SU-DHL-6 (cell line): ENCODE measurements at regions not wholly inside any gene's neighbourhood (a gene's known extent, or its start where the extent isn't known, plus 50 kb on each side); places are given as distances from the start of the nearest gene placed in this dataset.

Experiments used
- H2AFZ ChIP-seq: fragments of 200-600 bp; sonication (generic); 2 replicates; pipeline ENCODE4 v1.6.1; 2014; ENCODE audit warnings: low read depth, mild to moderate bottlenecking, moderate library complexity, mixed read lengths, antibody characterized with exemption, low read length; ENCODE audit not compliant: severe bottlenecking
- H3F3A ChIP-seq: fragments of 200-600 bp; shearing (Covaris generic); 2 replicates; pipeline ENCODE4 v1.6.0; 2016; ENCODE audit warnings: antibody characterized with exemption, mild to moderate bottlenecking; ENCODE audit not compliant: insufficient read depth
- H3K27ac ChIP-seq: fragments of 200-600 bp; sonication (generic); 2 replicates; pipeline ENCODE4 v1.5.1; 2016; ENCODE audit warnings: low read depth, mild to moderate bottlenecking, low read length, moderate library complexity, mixed read lengths
- H3K27me3 ChIP-seq: fragments of 200-600 bp; sonication (generic), shearing (Covaris generic); 2 replicates; pipeline ENCODE4 v1.6.0; 2014; ENCODE audit warnings: mild to moderate bottlenecking, low read length
- H3K36me3 ChIP-seq: fragments of 200-600 bp; sonication (generic); 2 replicates; pipeline ENCODE4 v1.6.1; 2014; ENCODE audit warnings: mild to moderate bottlenecking, low read length, mixed read lengths
- H3K4me2 ChIP-seq: fragments of 300-600, 200-600 bp; shearing (Covaris generic), sonication (generic); 2 replicates; pipeline ENCODE4 v1.6.0; 2014; ENCODE audit warnings: low read length, low read depth, mild to moderate bottlenecking; ENCODE audit not compliant: poor library complexity, severe bottlenecking
- H3K4me3 ChIP-seq: fragments of 200-600 bp; sonication (generic); 2 replicates; pipeline ENCODE4 v1.5.1; 2014; ENCODE audit warnings: antibody characterized with exemption, low read length, mild to moderate bottlenecking, mixed read lengths; ENCODE audit not compliant: insufficient read depth, poor library complexity, severe bottlenecking
- H3K79me2 ChIP-seq: fragments of 200-600 bp; sonication (generic); 2 replicates; pipeline ENCODE4 v1.6.1; 2014; ENCODE audit warnings: mild to moderate bottlenecking, low read length, moderate library complexity; ENCODE audit not compliant: insufficient read depth
- H3K9ac ChIP-seq: fragments of 200-600 bp; sonication (generic); 2 replicates; pipeline ENCODE4 v1.7.0; 2014; ENCODE audit warnings: mild to moderate bottlenecking, low read length
- H3K9me2 ChIP-seq: fragments of 200-600 bp; sonication (generic); replicated peaks from 2 replicates; pipeline ENCODE4 v1.6.1; 2014; ENCODE audit warnings: low read length; ENCODE audit not compliant: insufficient read depth
- H3K9me3 ChIP-seq: fragments of 200-600 bp; sonication (generic); 2 replicates; pipeline ENCODE4 v1.6.1; 2014; ENCODE audit warnings: low read length, mixed read lengths; ENCODE audit not compliant: insufficient read depth
- H4K20me1 ChIP-seq: fragments of 200-600 bp; sonication (generic); 2 replicates; pipeline ENCODE4 v1.6.1; 2014; ENCODE audit warnings: low read depth, mild to moderate bottlenecking, antibody characterized with exemption, low read length, moderate library complexity, mixed read lengths
- CTCF ChIP-seq: fragments of 200-600 bp; sonication (generic); IDR thresholded peaks from one replicate; pipeline ENCODE4 v1.5.1; 2017; ENCODE audit warnings: antibody characterized with exemption, mild to moderate bottlenecking, low read length, moderate library complexity; ENCODE audit not compliant: insufficient read depth, poor library complexity, severe bottlenecking
- EZH2phosphoT487 ChIP-seq: fragments of 200-600 bp; sonication (generic), shearing (Covaris generic); conservative IDR thresholded peaks from 2 replicates; pipeline ENCODE4 v1.6.1; 2018; ENCODE audit warnings: mild to moderate bottlenecking, antibody characterized with exemption, low read length, moderate library complexity, mixed read lengths

- Histone ChIP-seq H4K20me1 (no peaks in the 10 kb centered on the region), H3K36me3 (no peaks in the 10 kb centered on the region), H3K27me3 (no peaks in the 10 kb centered on the region), H3K9ac (no peak overlapping the region), H3K9me3 (no peaks in the 10 kb centered on the region), H3K9me2 (no peaks in the 10 kb centered on the region), H2AFZ (no peak overlapping the region), H3K4me2 (no peak overlapping the region), H3F3A (no peaks in the 10 kb centered on the region), H3K27ac (no peak overlapping the region), H3K79me2 (no peaks in the 10 kb centered on the region), H3K4me3 (no peak overlapping the region)
- TF ChIP-seq EZH2phosphoT487 (no peak), CTCF (no peak)
Measured at GRCh38 chr6:130577178-130577919, 211.5 kb downstream of the TMEM200A start.

- no peak for TF ChIP-seq CTCF
- TF ChIP-seq EZH2phosphoT487 = no peak
- Histone ChIP-seq H3K36me3 (no peaks in the 10 kb centered on the region), H4K20me1 (no peaks in the 10 kb centered on the region), H3K9me3 (no peaks in the 10 kb centered on the region), H3K4me2 (no peak overlapping the region), H3F3A (no peaks in the 10 kb centered on the region), H3K9me2 (no peaks in the 10 kb centered on the region), H3K4me3 (no peak overlapping the region), H2AFZ (no peak overlapping the region), H3K27me3 (no peaks in the 10 kb centered on the region), H3K27ac (no peak overlapping the region), H3K79me2 (no peaks in the 10 kb centered on the region), H3K9ac (no peak overlapping the region)
Measured at GRCh38 chr6:130578713-130579112, 212.9 kb downstream of the TMEM200A start.

GRCh38 chr6:130583268-130583667, 217.5 kb downstream of the TMEM200A start:
- no peak overlapping the region for H3K4me3 ChIP-seq
- no peaks in the 10 kb centered on the region for H3K27me3 ChIP-seq
- H3K9me3 ChIP-seq = no peaks in the 10 kb centered on the region
- no peak overlapping the region for H3K4me2 ChIP-seq
- no peaks in the 10 kb centered on the region for H3K9me2 ChIP-seq
- H3K9ac ChIP-seq = no peak overlapping the region
- no peaks in the 10 kb centered on the region for H3K36me3 ChIP-seq
- H3K27ac ChIP-seq = no peak overlapping the region
- H3F3A ChIP-seq = no peaks in the 10 kb centered on the region
- no peak overlapping the region for H2AFZ ChIP-seq
- no peak for TF ChIP-seq CTCF
- TF ChIP-seq EZH2phosphoT487 = no peak
- no peaks in the 10 kb centered on the region for H3K79me2 ChIP-seq
- no peaks in the 10 kb centered on the region for H4K20me1 ChIP-seq
